ENCODE measurements at regions not wholly inside any gene's neighbourhood (a gene's known extent, or its start where the extent isn't known, plus 50 kb on each side); places are given as distances from the start of the nearest gene placed in this dataset.
"Not testable (repeated sequence)": the region's sequence is repeated elsewhere in the genome, so short reads cannot be mapped to it uniquely, and the experiment has no call there.

DNA sequence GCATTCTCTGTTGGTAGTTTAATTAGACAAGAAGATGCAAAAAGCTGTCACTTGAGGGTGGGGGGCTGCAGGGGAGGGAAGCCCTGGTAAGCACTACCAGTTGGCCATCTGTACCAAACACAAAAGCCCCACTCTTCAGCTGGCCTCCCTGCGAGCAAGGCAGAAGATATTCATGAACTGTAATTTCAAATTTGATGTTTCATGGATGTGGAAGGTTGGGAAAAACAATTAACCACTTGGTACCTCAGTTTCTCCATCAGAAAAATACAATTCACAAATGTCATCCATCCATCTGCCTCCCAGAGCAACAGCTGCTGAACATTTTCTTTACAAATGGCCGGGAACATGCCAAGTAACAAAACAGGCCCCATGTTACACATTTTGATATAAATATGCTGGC is 265.3 kb downstream of the HNRNPD start:
- CTCF ChIA-PET, result no interaction called here
- no peak overlapping the region for H3K27ac Mint-ChIP-seq
- intact Hi-C loops (cut with micrococcal nuclease), result no loop called here

DNA sequence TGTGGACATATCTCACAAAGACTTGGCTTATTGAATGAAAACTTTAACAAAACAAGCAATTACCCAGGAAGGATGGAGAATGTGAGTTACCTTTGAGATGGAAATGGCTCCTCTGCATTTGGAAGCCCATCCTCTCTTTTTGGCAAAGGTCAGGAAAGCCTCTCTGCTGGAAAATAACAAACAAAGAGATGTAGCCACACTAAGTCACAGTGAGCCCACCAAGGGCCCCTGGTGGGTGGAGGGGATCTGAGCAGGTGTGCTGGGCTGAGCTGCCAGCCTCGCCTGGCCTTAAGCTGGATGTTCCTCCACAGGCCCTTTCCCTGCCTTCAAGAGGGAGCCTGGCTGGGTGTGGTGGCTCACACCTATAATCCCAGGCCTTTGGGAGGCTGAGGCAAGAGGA is 269.2 kb downstream of the HNRNPD start:
- no peaks in the 10 kb centered on the region for H3K36me3 Mint-ChIP-seq (ENCODE audit: low read depth)
- H3K9me3 Mint-ChIP-seq, result no peaks in the 10 kb centered on the region
- CTCF ChIA-PET, result no interaction called here
- H3K27ac Mint-ChIP-seq, result no peak overlapping the region
- intact Hi-C loops (cut with micrococcal nuclease), result no loop called here
- H3K4me3 Mint-ChIP-seq, result no peak overlapping the region
- H3K27me3 Mint-ChIP-seq (ENCODE audit: low read depth), result no peaks in the 10 kb centered on the region
- H3K4me1 Mint-ChIP-seq (ENCODE audit: low read depth), result no peaks in the 10 kb centered on the region
- no peak for DNase-seq

More for the DNA sequence above, 265.3 kb downstream of the HNRNPD start:
- Mint-ChIP-seq H3K4me3 (no peak overlapping the region), H3K9me3 (no peaks in the 10 kb centered on the region), H3K4me1 (ENCODE audit: low read depth) (no peaks in the 10 kb centered on the region), H3K27me3 (ENCODE audit: low read depth) (no peaks in the 10 kb centered on the region), H3K36me3 (ENCODE audit: low read depth) (peaks cover 2% of the 10 kb centered on the region)
- DNase-seq, result no peak

DNA sequence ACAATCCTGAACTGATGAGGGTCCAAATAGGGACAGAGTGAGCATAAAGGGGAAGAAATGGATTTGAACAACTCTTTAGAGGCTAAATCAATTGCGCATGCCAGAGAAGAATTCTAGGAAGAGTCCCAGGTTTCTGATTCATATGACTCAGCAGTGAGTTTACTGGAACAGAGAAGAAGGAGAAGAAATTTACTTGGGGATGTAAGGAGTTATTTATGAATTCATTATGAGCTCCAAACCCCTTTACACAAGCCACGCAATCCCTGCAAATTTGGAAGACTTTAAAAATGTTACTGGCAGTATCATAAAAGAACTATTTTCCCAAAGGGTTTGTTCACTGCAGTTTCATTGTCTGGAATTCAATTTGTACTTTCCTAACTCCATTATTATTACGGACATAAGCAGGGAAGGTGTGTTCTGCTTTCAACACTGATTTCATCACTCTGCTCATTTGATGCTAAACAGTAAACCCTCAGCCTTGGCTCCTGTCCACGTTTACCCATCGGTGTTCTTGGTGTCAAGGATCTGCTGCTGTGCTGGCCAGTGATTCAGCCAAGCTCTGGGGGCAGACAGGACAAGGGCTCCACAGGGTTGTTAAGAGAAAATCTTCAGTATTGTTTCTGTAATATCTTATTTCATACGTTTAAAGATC is 273.7 kb downstream of the HNRNPD start:
- H3K9me3 Mint-ChIP-seq, result no peaks in the 10 kb centered on the region
- H3K4me1 Mint-ChIP-seq (ENCODE audit: low read depth), result no peaks in the 10 kb centered on the region
- H3K27me3 Mint-ChIP-seq (ENCODE audit: low read depth), result peaks cover 1% of the 10 kb centered on the region
- H3K36me3 Mint-ChIP-seq (ENCODE audit: low read depth), result no peaks in the 10 kb centered on the region
- H3K27ac Mint-ChIP-seq, result no peak overlapping the region
- DNase-seq, result no peak
- H3K4me3 Mint-ChIP-seq, result no peak overlapping the region
- CTCF ChIA-PET, result no interaction called here
- intact Hi-C loops (cut with micrococcal nuclease), result no loop called here

DNA sequence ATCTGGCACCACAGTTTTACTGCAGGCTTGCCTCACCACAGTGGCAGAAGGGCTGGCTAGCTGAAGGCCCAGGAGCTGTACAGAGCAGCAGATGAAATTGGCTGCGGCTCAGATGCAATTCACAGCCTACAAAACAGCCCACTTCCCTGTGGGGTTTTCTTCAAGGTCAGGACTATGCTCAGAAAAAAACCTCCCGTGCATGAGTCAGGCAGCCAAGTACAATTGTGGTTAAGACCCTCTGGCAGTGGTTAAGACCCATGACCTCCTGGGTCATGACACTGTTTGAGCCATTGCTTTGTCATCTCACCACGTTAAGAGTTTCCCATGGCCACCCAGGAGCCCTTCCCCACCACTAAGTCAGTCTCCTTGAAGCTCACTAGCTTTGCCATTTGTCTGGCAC is 276.3 kb downstream of the HNRNPD start:
- peaks cover 4% of the 10 kb centered on the region for H3K27me3 Mint-ChIP-seq (ENCODE audit: low read depth)
- no peaks in the 10 kb centered on the region for H3K4me1 Mint-ChIP-seq (ENCODE audit: low read depth)
- CTCF ChIA-PET, result no interaction called here
- no peak overlapping the region for H3K27ac Mint-ChIP-seq
- no peaks in the 10 kb centered on the region for H3K36me3 Mint-ChIP-seq (ENCODE audit: low read depth)
- intact Hi-C loops (cut with micrococcal nuclease), result no loop called here
- DNase-seq, result no peak
- no peaks in the 10 kb centered on the region for H3K9me3 Mint-ChIP-seq
- no peak overlapping the region for H3K4me3 Mint-ChIP-seq

DNA sequence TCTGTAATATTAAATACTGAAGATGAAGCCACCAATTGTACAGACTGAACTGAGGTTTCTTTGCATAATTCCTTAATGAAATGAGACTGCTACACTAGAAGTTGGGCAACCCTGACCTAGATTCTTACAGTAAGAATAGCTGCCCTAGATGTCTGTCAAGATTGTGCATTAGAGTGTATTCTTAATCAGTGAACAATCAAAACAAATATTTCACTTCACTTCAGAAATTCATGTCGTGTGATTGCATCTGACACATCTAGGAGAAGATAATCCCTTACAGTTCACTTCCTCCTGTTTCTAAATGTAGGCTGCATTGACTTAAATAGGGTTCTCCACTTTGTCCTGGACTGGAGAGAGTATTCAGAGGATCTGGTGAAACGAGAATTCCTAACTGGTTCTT is 283.1 kb downstream of the HNRNPD start:
- no peak for DNase-seq
- Mint-ChIP-seq H3K27ac (no peak overlapping the region), H3K27me3 (ENCODE audit: low read depth) (peaks cover 2% of the 10 kb centered on the region), H3K4me3 (no peak overlapping the region), H3K36me3 (ENCODE audit: low read depth) (no peaks in the 10 kb centered on the region), H3K4me1 (ENCODE audit: low read depth) (no peaks in the 10 kb centered on the region), H3K9me3 (no peaks in the 10 kb centered on the region)
- CTCF ChIA-PET, result no interaction called here
- intact Hi-C loops (cut with micrococcal nuclease), result no loop called here

DNA sequence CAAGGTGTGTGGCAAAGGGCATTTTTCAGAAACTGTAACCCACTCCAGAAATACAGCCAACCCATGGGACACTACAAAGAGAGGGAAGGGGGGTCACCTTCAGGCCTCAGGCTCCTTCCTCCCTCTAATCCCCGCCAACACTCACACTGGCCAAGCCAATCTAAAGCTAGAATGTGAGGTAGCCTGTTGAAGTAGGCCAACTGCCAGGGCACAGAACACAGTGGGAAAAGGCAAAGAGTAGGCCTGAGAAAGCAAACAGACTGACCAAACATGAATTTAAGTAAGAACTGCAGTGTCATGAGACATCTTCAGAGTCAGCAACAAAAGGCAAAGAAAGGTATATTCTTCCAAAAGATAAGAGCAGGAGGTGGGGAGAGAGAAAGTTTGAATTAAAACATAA is 289.0 kb downstream of the HNRNPD start:
- Mint-ChIP-seq H3K4me1 (ENCODE audit: low read depth) (no peaks in the 10 kb centered on the region), H3K9me3 (no peaks in the 10 kb centered on the region), H3K4me3 (no peak overlapping the region), H3K27ac (no peak overlapping the region), H3K36me3 (ENCODE audit: low read depth) (no peaks in the 10 kb centered on the region), H3K27me3 (ENCODE audit: low read depth) (peaks cover 4% of the 10 kb centered on the region)
- CTCF ChIA-PET, result no interaction called here
- intact Hi-C loops (cut with micrococcal nuclease), result no loop called here
- no peak for DNase-seq

DNA sequence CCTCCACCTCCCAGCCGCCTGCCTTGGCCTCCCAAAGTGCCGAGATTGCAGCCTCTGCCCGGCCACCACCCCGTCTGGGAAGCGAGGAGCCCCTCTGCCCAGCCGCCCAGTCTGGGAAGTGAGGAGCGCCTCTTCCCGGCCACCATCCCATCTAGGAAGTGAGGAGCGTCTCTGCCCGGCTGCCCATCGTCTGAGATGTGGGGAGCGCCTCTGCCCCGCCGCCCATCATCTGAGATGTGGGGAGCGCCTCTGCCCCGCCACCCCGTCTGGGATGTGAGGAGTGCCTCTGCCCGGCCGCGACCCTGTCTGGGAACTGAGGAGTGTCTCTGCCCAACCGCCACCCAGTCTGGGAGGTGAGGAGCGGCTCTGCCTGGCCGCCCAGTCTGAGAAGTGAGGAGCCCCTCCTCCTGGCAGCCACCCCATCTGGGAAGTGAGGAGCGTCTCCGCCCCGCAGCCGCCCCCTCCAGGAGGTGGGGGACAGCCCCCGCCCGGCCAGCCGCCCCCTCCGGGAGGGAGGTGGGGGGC is 296.3 kb downstream of the HNRNPD start:
- CTCF ChIA-PET; H3K9me3 Mint-ChIP-seq; H3K27me3 Mint-ChIP-seq (ENCODE audit: low read depth); H3K4me1 Mint-ChIP-seq (ENCODE audit: low read depth); intact Hi-C loops (cut with micrococcal nuclease); H3K36me3 Mint-ChIP-seq (ENCODE audit: low read depth); DNase-seq; H3K4me3 Mint-ChIP-seq; H3K27ac Mint-ChIP-seq: not testable (repeated sequence)

DNA sequence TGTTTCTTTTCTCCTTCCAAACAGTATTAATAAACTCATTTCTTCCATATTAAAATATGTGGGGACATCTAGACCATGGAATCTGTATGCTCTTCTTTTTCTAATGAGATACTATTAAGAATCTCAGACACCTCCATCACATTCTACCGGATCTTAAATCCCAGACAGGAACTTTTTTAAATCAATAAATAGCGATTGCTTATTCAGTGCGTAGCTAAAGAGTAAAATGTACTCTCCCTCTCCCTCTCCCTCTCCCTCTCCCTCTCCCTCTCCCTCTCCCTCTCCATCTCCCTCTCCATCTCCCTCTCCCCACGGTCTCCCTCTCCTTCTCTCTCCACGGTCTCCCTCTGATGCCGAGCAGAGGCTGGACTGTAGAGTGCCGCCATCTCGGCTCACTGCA is 297.0 kb downstream of the HNRNPD start:
- Mint-ChIP-seq H3K4me3 (no peak overlapping the region), H3K27me3 (ENCODE audit: low read depth) (peaks cover 4% of the 10 kb centered on the region), H3K36me3 (ENCODE audit: low read depth) (no peaks in the 10 kb centered on the region), H3K27ac (no peak overlapping the region), H3K9me3 (no peaks in the 10 kb centered on the region), H3K4me1 (ENCODE audit: low read depth) (no peaks in the 10 kb centered on the region)
- DNase-seq, result no peak
- intact Hi-C loops (cut with micrococcal nuclease), result no loop called here
- CTCF ChIA-PET, result no interaction called here

DNA sequence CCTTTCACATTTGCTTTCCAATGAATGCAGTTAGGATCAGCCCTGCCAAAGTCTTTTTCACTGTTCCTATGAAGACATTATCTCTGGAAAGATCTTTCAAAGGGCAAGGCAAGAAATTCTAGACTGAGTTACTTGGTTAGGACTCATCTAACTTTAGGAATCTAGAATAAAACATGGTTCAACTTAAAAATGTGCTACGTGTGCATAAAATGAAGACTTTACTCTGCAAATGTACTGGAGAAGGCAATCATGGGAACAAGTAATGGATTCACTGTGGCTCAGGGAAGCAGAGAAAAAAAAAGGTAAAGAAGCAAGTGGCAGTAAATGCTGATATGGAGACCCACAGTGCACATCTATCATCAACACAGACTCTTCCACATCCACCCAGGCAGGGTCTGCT is 297.4 kb downstream of the HNRNPD start:
- no peaks in the 10 kb centered on the region for H3K9me3 Mint-ChIP-seq
- H3K4me3 Mint-ChIP-seq, result no peak overlapping the region
- no peaks in the 10 kb centered on the region for H3K36me3 Mint-ChIP-seq (ENCODE audit: low read depth)
- peaks cover 3% of the 10 kb centered on the region for H3K27me3 Mint-ChIP-seq (ENCODE audit: low read depth)
- intact Hi-C loops (cut with micrococcal nuclease), result no loop called here
- CTCF ChIA-PET, result no interaction called here
- no peak for DNase-seq
- no peak overlapping the region for H3K27ac Mint-ChIP-seq
- no peaks in the 10 kb centered on the region for H3K4me1 Mint-ChIP-seq (ENCODE audit: low read depth)

DNA sequence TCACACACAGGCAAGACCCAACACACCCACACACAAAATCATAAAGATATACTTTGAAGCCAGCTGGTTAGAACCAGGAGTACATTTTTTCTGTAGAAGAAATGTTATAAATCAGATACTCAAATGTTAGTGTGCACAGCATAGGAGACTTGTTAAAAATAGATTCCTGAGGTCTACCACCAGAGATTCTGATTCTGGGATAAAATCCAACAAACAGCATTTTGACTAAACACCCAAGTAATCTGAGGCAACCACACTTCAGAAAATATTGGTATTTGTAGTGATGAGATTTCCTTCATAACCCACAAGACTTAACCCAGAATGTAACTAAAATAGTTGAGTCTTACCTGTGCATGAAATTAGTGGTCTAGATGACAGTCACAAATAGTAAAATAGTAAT is 301.8 kb downstream of the HNRNPD start:
- H3K36me3 Mint-ChIP-seq (ENCODE audit: low read depth), result no peaks in the 10 kb centered on the region
- intact Hi-C loops (cut with micrococcal nuclease), result no loop called here
- H3K4me1 Mint-ChIP-seq (ENCODE audit: low read depth), result no peaks in the 10 kb centered on the region

DNA sequence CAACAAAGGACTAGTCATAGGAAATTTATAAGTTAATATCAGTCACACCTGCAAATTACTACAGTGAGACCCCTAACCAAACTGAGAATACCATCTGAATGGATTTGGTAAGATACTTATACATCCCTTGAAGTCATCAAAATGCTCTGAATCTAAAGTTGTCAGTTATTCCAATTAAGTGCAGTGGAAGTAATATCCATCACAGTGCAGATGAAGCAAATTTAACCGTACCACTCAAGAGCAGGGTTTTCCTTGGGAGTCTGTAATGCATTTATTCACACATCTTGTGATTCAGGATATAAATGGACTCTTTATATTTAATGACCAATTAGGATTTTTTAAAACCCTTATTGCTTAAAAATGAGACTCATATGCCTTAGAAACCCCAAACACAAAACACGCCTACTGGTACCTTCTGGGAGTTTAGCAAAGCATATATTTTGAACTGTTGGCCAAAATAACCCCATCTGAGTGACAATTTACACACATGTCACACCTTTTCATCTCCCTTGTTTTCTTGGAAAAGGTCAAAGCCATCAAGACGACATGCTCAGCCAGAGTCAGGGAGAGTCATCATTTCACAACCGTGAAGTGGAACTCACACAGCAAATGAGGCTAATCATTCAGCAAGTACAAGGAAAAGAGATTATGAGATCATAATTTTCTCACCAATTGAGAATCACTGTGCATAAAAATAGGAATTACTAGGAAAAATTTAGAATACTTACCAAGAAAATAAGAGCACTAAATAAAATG is 303.7 kb downstream of the HNRNPD start:
- no peak for DNase-seq
- Mint-ChIP-seq H3K4me3 (no peak overlapping the region), H3K36me3 (ENCODE audit: low read depth) (no peaks in the 10 kb centered on the region), H3K27me3 (ENCODE audit: low read depth) (peaks cover 3% of the 10 kb centered on the region), H3K9me3 (no peaks in the 10 kb centered on the region), H3K27ac (no peak overlapping the region), H3K4me1 (ENCODE audit: low read depth) (no peaks in the 10 kb centered on the region)
- CTCF ChIA-PET, result no interaction called here
- intact Hi-C loops (cut with micrococcal nuclease), result no loop called here

More for the DNA sequence above, 301.8 kb downstream of the HNRNPD start:
- Mint-ChIP-seq H3K27me3 (ENCODE audit: low read depth) (peaks cover 3% of the 10 kb centered on the region), H3K27ac (no peak overlapping the region), H3K4me3 (no peak overlapping the region), H3K9me3 (no peaks in the 10 kb centered on the region)
- no peak for DNase-seq
- CTCF ChIA-PET, result no interaction called here

DNA sequence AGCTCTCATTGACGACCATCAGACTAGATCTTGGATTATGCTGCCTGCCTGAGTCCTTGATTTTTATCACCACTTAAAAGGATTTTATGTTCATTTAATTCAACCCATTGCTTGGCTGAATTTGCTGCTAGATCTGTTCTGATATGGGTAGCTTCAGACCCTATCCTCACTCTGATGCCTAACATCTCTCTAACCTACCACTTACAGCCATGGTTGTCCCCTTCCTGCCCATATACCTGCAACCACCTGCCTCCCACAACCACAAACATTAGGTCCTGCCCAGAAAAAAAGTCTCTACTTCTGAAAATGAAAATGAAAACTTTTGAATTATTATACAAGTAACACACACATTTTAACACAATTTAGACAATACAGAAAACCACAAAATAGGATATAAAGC is 310.8 kb downstream of the HNRNPD start:
- peaks cover under 1% of the 10 kb centered on the region for H3K27me3 Mint-ChIP-seq (ENCODE audit: low read depth)
- H3K27ac Mint-ChIP-seq, result no peak overlapping the region
- no peaks in the 10 kb centered on the region for H3K9me3 Mint-ChIP-seq
- no peaks in the 10 kb centered on the region for H3K36me3 Mint-ChIP-seq (ENCODE audit: low read depth)
- no peaks in the 10 kb centered on the region for H3K4me1 Mint-ChIP-seq (ENCODE audit: low read depth)
- intact Hi-C loops (cut with micrococcal nuclease), result no loop called here
- H3K4me3 Mint-ChIP-seq, result no peak overlapping the region
- CTCF ChIA-PET, result no interaction called here
- no peak for DNase-seq

DNA sequence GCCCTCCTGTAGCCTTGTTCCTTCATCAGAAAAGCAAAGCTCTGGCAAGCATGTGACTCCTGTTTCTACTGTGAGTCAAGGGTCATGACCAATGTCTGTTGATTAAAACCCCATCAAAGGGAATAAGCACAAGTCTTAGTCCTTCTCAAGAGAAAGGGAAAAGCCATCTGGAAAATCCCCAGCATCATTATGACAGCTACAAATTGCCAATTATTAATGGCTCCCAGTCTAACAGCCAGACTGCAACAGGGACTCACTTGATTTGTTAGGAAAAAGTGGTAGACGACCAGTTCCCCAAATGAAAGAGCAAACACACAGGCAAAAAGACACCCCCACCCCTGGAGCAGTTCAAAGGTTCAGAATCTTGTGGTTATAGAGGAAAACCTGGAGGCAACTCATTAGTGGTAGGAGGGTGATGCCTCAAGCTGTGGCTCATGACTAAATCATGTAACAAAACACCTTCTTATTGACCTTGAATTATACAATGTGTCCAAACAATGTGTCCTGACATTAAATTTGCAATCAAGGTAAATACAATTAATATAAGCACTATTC is 315.7 kb downstream of the HNRNPD start:
- no peak overlapping the region for H3K4me3 Mint-ChIP-seq
- H3K36me3 Mint-ChIP-seq (ENCODE audit: low read depth), result no peaks in the 10 kb centered on the region
- CTCF ChIA-PET, result no interaction called here
- intact Hi-C loops (cut with micrococcal nuclease), result no loop called here
- H3K27ac Mint-ChIP-seq, result no peak overlapping the region
- H3K4me1 Mint-ChIP-seq (ENCODE audit: low read depth), result no peaks in the 10 kb centered on the region
- H3K27me3 Mint-ChIP-seq (ENCODE audit: low read depth), result no peaks in the 10 kb centered on the region
- H3K9me3 Mint-ChIP-seq, result no peaks in the 10 kb centered on the region
- DNase-seq, result no peak

All from activated naive CD4-positive, alpha-beta T cell treated with anti-CD3 and anti-CD28 coated beads for 36 hours (primary cell).